ENCODE measurements at regions not wholly inside any gene's neighbourhood (a gene's known extent, or its start where the extent isn't known, plus 50 kb on each side); places are given as distances from the start of the nearest gene placed in this dataset.

DNA sequence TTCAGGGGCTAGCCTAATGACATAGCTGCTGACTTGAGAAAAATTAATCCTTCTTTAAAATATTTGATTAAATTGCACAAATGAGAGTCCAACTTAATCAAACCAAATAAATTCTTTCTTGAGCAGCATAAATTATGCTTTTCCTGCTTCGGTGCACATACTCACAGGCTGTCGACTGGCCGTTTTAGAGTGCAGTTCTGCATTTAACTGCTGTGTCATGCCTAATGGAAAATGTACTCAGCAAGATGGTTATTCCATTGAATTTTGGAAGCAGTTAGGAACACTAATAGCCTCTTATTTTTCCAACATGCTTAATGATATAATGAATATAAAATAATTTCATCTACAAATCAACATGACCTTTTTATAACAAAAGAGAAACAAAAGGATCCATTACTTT is 266.1 kb upstream of the LRIG3 start:
- TF ChIP-seq, protein P1, sequence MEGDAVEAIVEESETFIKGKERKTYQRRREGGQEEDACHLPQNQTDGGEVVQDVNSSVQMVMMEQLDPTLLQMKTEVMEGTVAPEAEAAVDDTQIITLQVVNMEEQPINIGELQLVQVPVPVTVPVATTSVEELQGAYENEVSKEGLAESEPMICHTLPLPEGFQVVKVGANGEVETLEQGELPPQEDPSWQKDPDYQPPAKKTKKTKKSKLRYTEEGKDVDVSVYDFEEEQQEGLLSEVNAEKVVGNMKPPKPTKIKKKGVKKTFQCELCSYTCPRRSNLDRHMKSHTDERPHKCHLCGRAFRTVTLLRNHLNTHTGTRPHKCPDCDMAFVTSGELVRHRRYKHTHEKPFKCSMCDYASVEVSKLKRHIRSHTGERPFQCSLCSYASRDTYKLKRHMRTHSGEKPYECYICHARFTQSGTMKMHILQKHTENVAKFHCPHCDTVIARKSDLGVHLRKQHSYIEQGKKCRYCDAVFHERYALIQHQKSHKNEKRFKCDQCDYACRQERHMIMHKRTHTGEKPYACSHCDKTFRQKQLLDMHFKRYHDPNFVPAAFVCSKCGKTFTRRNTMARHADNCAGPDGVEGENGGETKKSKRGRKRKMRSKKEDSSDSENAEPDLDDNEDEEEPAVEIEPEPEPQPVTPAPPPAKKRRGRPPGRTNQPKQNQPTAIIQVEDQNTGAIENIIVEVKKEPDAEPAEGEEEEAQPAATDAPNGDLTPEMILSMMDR (conservative IDR thresholded peaks at IDR 0.05), result no peak
- TF ChIP-seq ZFX (IDR thresholded peaks at IDR 0.05), result no peak
